ENCODE measurements at regions not wholly inside any gene's neighbourhood (a gene's known extent, or its start where the extent isn't known, plus 50 kb on each side); places are given as distances from the start of the nearest gene placed in this dataset.

- CTCF ChIA-PET: interaction anchor here (1.7 kb wide), 1 partner anchor 21 kb away, joined by 4 read pairs; no protein-coding TSS in a partner anchor
- DNase-seq (no peak), ATAC-seq (no peak)
- POLR2A ChIA-PET: interaction anchor here (0.6 kb wide), 1 partner anchor 8 kb away, joined by 3 read pairs; no protein-coding TSS in a partner anchor
- TF ChIP-seq, protein P1, sequence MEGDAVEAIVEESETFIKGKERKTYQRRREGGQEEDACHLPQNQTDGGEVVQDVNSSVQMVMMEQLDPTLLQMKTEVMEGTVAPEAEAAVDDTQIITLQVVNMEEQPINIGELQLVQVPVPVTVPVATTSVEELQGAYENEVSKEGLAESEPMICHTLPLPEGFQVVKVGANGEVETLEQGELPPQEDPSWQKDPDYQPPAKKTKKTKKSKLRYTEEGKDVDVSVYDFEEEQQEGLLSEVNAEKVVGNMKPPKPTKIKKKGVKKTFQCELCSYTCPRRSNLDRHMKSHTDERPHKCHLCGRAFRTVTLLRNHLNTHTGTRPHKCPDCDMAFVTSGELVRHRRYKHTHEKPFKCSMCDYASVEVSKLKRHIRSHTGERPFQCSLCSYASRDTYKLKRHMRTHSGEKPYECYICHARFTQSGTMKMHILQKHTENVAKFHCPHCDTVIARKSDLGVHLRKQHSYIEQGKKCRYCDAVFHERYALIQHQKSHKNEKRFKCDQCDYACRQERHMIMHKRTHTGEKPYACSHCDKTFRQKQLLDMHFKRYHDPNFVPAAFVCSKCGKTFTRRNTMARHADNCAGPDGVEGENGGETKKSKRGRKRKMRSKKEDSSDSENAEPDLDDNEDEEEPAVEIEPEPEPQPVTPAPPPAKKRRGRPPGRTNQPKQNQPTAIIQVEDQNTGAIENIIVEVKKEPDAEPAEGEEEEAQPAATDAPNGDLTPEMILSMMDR (IDR thresholded peaks at IDR 0.05): no peak
- Mint-ChIP-seq H3K27me3 (peaks cover 3% of the 10 kb centered on the region), H3K4me1 (ENCODE audit: low read depth) (no peaks in the 10 kb centered on the region), H3K27ac (no peak overlapping the region), H3K36me3 (ENCODE audit: low read depth) (no peaks in the 10 kb centered on the region), H3K9me3 (no peaks in the 10 kb centered on the region), H3K4me3 (no peak overlapping the region)
- intact Hi-C loops (cut with micrococcal nuclease): no loop called here
These were observed 125.1 kb upstream of the ZBED5 start for GRCh38 chr11:10982704-10983510.

DNA sequence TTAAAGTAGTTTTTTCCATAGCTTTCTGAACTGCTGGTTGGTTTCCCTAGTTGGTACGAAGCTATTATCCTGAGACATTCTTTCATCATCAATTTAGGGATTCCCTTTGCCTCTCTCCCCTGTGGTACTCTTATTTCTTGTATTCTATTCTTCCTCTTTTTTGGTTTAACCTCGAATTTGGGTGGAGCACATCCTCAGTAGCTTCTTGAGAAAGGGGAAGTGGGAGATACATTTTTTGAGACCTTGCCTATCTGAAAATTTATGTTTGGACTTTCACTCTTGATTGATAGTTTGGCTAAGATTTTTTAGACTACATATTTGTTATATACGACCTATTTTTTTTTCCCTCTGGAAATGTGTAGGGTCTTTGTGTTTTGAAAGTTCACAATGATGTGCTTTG is 121.7 kb upstream of the ZBED5 start:
- TF ChIP-seq, protein P1 (IDR thresholded peaks at IDR 0.05): no peak
- CTCF ChIA-PET: interaction anchor here (0.7 to 1.0 kb wide), 3 partner anchors 12 to 476 kb away, joined by 3 read pairs; no protein-coding TSS in a partner anchor
- H3K4me1 Mint-ChIP-seq (ENCODE audit: low read depth): no peaks in the 10 kb centered on the region
- no peak overlapping the region for H3K4me3 Mint-ChIP-seq
- H3K9me3 Mint-ChIP-seq: no peaks in the 10 kb centered on the region
- ATAC-seq (no peak), DNase-seq (no peak)
- peaks cover 3% of the 10 kb centered on the region for H3K27me3 Mint-ChIP-seq
- H3K36me3 Mint-ChIP-seq (ENCODE audit: low read depth): no peaks in the 10 kb centered on the region
- intact Hi-C loops (cut with micrococcal nuclease): no loop called here
- no peak overlapping the region for H3K27ac Mint-ChIP-seq
- POLR2A ChIA-PET: no interaction called here

- Mint-ChIP-seq H3K27me3 (peaks cover 3% of the 10 kb centered on the region), H3K9me3 (no peaks in the 10 kb centered on the region), H3K4me3 (no peak overlapping the region), H3K36me3 (ENCODE audit: low read depth) (no peaks in the 10 kb centered on the region), H3K4me1 (ENCODE audit: low read depth) (no peaks in the 10 kb centered on the region), H3K27ac (no peak overlapping the region)
- DNase-seq (no peak), ATAC-seq (no peak)
- POLR2A ChIA-PET: no interaction called here
- CTCF ChIA-PET: interaction anchor here (1.3 kb wide), 1 partner anchor 30 kb away, joined by 3 read pairs; no protein-coding TSS in a partner anchor
- TF ChIP-seq, protein P1 (IDR thresholded peaks at IDR 0.05): no peak
- intact Hi-C loops (cut with micrococcal nuclease): no loop called here
These were observed 120.3 kb upstream of the ZBED5 start for GRCh38 chr11:10978198-10978597.

- no peaks in the 10 kb centered on the region for H3K36me3 Mint-ChIP-seq (ENCODE audit: low read depth)
- H3K4me3 Mint-ChIP-seq: no peak overlapping the region
- TF ChIP-seq, protein P1 (IDR thresholded peaks at IDR 0.05): no peak
- DNase-seq: no peak
- POLR2A ChIA-PET: interaction anchor here (0.7 kb wide), 1 partner anchor 9 kb away, joined by 5 read pairs; no protein-coding TSS in a partner anchor
- intact Hi-C loops (cut with micrococcal nuclease): no loop called here
- no peaks in the 10 kb centered on the region for H3K4me1 Mint-ChIP-seq (ENCODE audit: low read depth)
- ATAC-seq: no peak
- no peaks in the 10 kb centered on the region for H3K27me3 Mint-ChIP-seq
- CTCF ChIA-PET: interaction anchor here (1.1 to 1.4 kb wide), 2 partner anchors 53 to 183 kb away, joined by 3 read pairs; no protein-coding TSS in a partner anchor
- H3K9me3 Mint-ChIP-seq: no peaks in the 10 kb centered on the region
- H3K27ac Mint-ChIP-seq: no peak overlapping the region
These were observed 117.5 kb upstream of the ZBED5 start for GRCh38 chr11:10975287-10975721.

- Mint-ChIP-seq H3K36me3 (ENCODE audit: low read depth) (no peaks in the 10 kb centered on the region), H3K27me3 (no peaks in the 10 kb centered on the region), H3K4me1 (ENCODE audit: low read depth) (no peaks in the 10 kb centered on the region), H3K27ac (no peak overlapping the region), H3K4me3 (no peak overlapping the region), H3K9me3 (no peaks in the 10 kb centered on the region)
- DNase-seq (no peak), ATAC-seq (no peak)
- intact Hi-C loops (cut with micrococcal nuclease): no loop called here
- TF ChIP-seq, protein P1 (IDR thresholded peaks at IDR 0.05): no peak
- POLR2A ChIA-PET: interaction anchor here (1.1 kb wide), 1 partner anchor 11 kb away, joined by 3 read pairs; no protein-coding TSS in a partner anchor
- CTCF ChIA-PET: no interaction called here
These were observed 115.6 kb upstream of the ZBED5 start for GRCh38 chr11:10973416-10973815.

Measured in activated CD8-positive, alpha-beta T cell treated with anti-CD3 and anti-CD28 coated beads for 36 hours (primary cell).